HepG2 (cell line): ENCODE measurements at regions not wholly inside any gene's neighbourhood (a gene's known extent, or its start where the extent isn't known, plus 50 kb on each side); places are given as distances from the start of the nearest gene placed in this dataset.
A peak's percentile ranks its signal among the peaks of the same experiment; 100 is the strongest.

Experiments used
- ATAC-seq: fragments of 200-7000 bp; cut with Tn5 transposase; 3 replicates; pipeline ENCODE4 v1.9.1; 2020; ENCODE audit warnings: mild to moderate bottlenecking, moderate library complexity
- BruUV-seq: library from RNA; stranded (reverse); fragments of 400-500 nt; replicated peaks from 2 replicates; lab custom pipeline; 2021; lab: Mats Ljungman, UMichigan
- CTCF ChIA-PET: fragments of 300-600 bp; formaldehyde crosslinking; extraction: SDS; loops from one replicate; lab custom pipeline; 2021; ENCODE audit warnings: low total read pairs, inconsistent platforms, low intra/inter-chr PET ratio; lab: Yijun Ruan, JAX
- POLR2A ChIA-PET: fragments of 350-600 bp; sonication (Branson Sonifier 250); formaldehyde crosslinking; loops from one replicate; lab custom pipeline; 2020; ENCODE audit warnings: antibody characterized with exemption, inconsistent platforms; lab: Yijun Ruan, JAX
- DNase-seq: peaks from one replicate; pipeline ENCODE4 v3.0.0-alpha.2; 2015; ENCODE audit warnings: low spot score
- FAIRE-seq: peaks from 3 replicates; lab custom pipeline; 2011; peaks lifted over from hg19 to GRCh38; lab: Jason Lieb, UNC
- H2AFZ ChIP-seq: one replicate; pipeline ENCODE4 v1.6.1; 2011; ENCODE audit warnings: low read length, inconsistent platforms
- H3K27ac ChIP-seq: fragments of 300-600 bp; 3 replicates; pipeline ENCODE4 v1.8.0; 2011; ENCODE audit warnings: mixed run types, mild to moderate bottlenecking, mixed read lengths, low read length, inconsistent platforms; ENCODE audit not compliant: insufficient read depth; ENCODE audit errors: extremely low read length
- H3K27me3 ChIP-seq, 2 experiments: fragments of 200-600 bp in 1 of 2; 2 replicates in 1 of 2; 3 replicates in 1 of 2; pipeline versions ENCODE4 v1.6.0 to v1.8.0; 2011; ENCODE audit warnings: low read length in 2 of 2, mild to moderate bottlenecking in 2 of 2, moderate library complexity in 2 of 2, inconsistent platforms in 1 of 2; ENCODE audit not compliant: insufficient read depth in 2 of 2, control insufficient read depth in 1 of 2
- H3K36me3 ChIP-seq, 2 experiments: fragments of 200-600 bp in 1 of 2; replicated peaks in 1 of 2; 2 replicates in 1 of 2; 3 replicates in 1 of 2; pipeline versions ENCODE4 v1.5.1 to v1.8.0; 2011; ENCODE audit warnings: low read length in 2 of 2, inconsistent platforms in 1 of 2; ENCODE audit not compliant: insufficient read depth in 2 of 2, control insufficient read depth in 1 of 2
- H3K4me1 ChIP-seq: 2 replicates; pipeline ENCODE4 v1.5.1; 2012; ENCODE audit warnings: low read length, inconsistent platforms; ENCODE audit not compliant: insufficient read depth
- H3K4me2 ChIP-seq: 2 replicates; pipeline ENCODE4 v1.6.0; 2011; ENCODE audit warnings: low read depth, low read length, inconsistent platforms
- H3K4me3 ChIP-seq, 3 experiments: fragments of 200-600 bp in 1 of 3; sonication (generic), shearing (Covaris generic) in 1 of 3; replicated peaks in 1 of 3; 2 replicates each; pipeline ENCODE4 v1.5.1; 2011 to 2016; ENCODE audit warnings: low read length in 3 of 3, inconsistent platforms in 2 of 3, low read depth in 2 of 3, mild to moderate bottlenecking in 2 of 3, control low read depth in 1 of 3, mixed read lengths in 1 of 3; ENCODE audit not compliant: insufficient read depth in 1 of 3
- H3K79me2 ChIP-seq: one replicate; pipeline ENCODE4 v1.6.1; 2011; ENCODE audit warnings: low read length, inconsistent platforms; ENCODE audit not compliant: insufficient read depth
- H3K9ac ChIP-seq: 2 replicates; pipeline ENCODE4 v1.6.0; 2011; ENCODE audit warnings: mild to moderate bottlenecking, low read depth, low read length, inconsistent platforms; ENCODE audit not compliant: insufficient read depth
- H3K9me3 ChIP-seq: 2 replicates; pipeline ENCODE4 v1.5.1; 2012; ENCODE audit warnings: mild to moderate bottlenecking, low read length
- H4K20me1 ChIP-seq: 2 replicates; pipeline ENCODE4 v1.6.0; 2011; ENCODE audit warnings: inconsistent platforms, mild to moderate bottlenecking, low read length, moderate library complexity; ENCODE audit not compliant: insufficient read depth
- AGO2 ChIP-seq: fragments of 200-400 bp; formaldehyde crosslinking; optimal IDR thresholded peaks from 2 replicates; pipeline ENCODE3; 2017; ENCODE audit warnings: mild to moderate bottlenecking, low read depth, low read length, moderate library complexity
- CEBPB ChIP-seq: IDR thresholded peaks from 2 replicates; pipeline ENCODE4 v1.6.1; 2011; ENCODE audit warnings: low read depth, low read length, improper control_type of control experiment, borderline replicate concordance
- HCFC1 ChIP-seq: fragments of 150-350 bp; IDR thresholded peaks from 2 replicates; pipeline ENCODE4 v1.6.1; 2014; ENCODE audit warnings: low read depth, low read length
- KLF15 ChIP-seq: sonication (generic); formaldehyde crosslinking; IDR thresholded peaks from 2 replicates; pipeline ENCODE4 v1.8.1; 2023; ENCODE audit warnings: borderline replicate concordance, mild to moderate bottlenecking, inconsistent platforms, missing genetic modification reagents, mixed read lengths
- RXRB ChIP-seq: IDR thresholded peaks from 2 replicates; pipeline ENCODE4 v1.6.1; 2016; ENCODE audit warnings: borderline replicate concordance, missing genetic modification reagents, missing compliant biosample characterization
- ZBTB7A ChIP-seq: sonication (generic); formaldehyde crosslinking; IDR thresholded peaks from 2 replicates; pipeline ENCODE4 v1.8.0; 2022; ENCODE audit warnings: mild to moderate bottlenecking, missing genetic modification reagents
- ZNF253 ChIP-seq: sonication (generic); formaldehyde crosslinking; IDR thresholded peaks from 2 replicates; pipeline ENCODE4 v1.8.0; 2022; ENCODE audit warnings: mild to moderate bottlenecking, missing genetic modification reagents, borderline replicate concordance
- ZNF557 ChIP-seq: sonication (generic); formaldehyde crosslinking; IDR thresholded peaks from 2 replicates; pipeline ENCODE4 v1.4.0; 2020; ENCODE audit warnings: missing genetic modification reagents
- ZNF746 ChIP-seq: sonication (generic); formaldehyde crosslinking; IDR thresholded peaks from 2 replicates; pipeline ENCODE4 v1.8.0; 2022; ENCODE audit warnings: mild to moderate bottlenecking, missing genetic modification reagents
- WGBS: methylation state at CpG from one replicate; pipeline ENCODE4 v1.1.6; 2017; ENCODE audit warnings: low lambda C conversion rate; 5-methylcytosine and 5-hydroxymethylcytosine counted together
- in situ Hi-C: cut with HindIII; loops from 2 replicates; pipeline ENCODE4 v1.10.0; 2017; ENCODE audit warnings: low pct_unique_long_range_greater_than_20kb; ENCODE audit not compliant: extremely low pct_ligation_motif_present
- intact Hi-C: fragments of 100-400 bp; cut with micrococcal nuclease; formaldehyde crosslinking; loops from one replicate; pipeline ENCODE4 v1.10.0; 2022; ENCODE audit not compliant: unreplicated experiment
- TF ChIP-seq, protein P1 (sequence below): sonication (generic); formaldehyde crosslinking; IDR thresholded peaks from 2 replicates; pipeline ENCODE4 v1.4.0; 2020; ENCODE audit warnings: missing genetic modification reagents
- TF ChIP-seq, protein P2 (sequence below): sonication (generic); formaldehyde crosslinking; IDR thresholded peaks from 2 replicates; pipeline ENCODE4 v1.5.0; 2020; ENCODE audit warnings: mild to moderate bottlenecking, missing genetic modification reagents, borderline replicate concordance
- TF ChIP-seq, protein P3 (sequence below): sonication (generic); formaldehyde crosslinking; IDR thresholded peaks from 2 replicates; pipeline ENCODE4 v1.8.1; 2023; ENCODE audit warnings: mild to moderate bottlenecking, inconsistent platforms, moderate library complexity, missing genetic modification reagents, borderline replicate concordance
- TF ChIP-seq, protein P4 (sequence below): sonication (generic); formaldehyde crosslinking; IDR thresholded peaks from 2 replicates; pipeline ENCODE4 v1.8.1; 2023; ENCODE audit warnings: missing genetic modification reagents, mild to moderate bottlenecking, borderline replicate concordance

DNA sequence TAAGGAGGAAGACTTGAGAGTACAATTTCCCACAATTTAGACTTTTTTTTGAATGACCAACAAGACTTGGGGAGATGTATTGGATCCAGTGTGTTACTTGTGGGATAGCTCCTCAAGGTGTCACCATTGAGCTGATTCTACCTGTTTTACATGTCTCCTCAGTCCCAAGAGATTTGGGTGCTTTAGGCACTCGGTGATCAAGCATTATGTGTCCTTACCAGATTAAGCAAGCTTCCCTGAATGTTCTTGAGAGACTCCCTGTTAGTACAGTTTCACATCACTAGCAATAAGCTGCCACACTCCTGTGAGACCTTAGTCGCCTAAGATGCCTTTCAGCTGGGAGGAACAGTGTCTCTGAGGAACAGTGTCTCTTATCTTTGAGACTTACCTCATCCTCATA is 384.3 kb upstream of the SYT4 start:
- Histone ChIP-seq H3K27ac (no peak overlapping the region), H3K4me1 (no peaks in the 10 kb centered on the region), H3K4me2 (no peak overlapping the region), H3K27me3 (no peaks in the 10 kb centered on the region), H4K20me1 (no peaks in the 10 kb centered on the region), H3K9ac (no peak overlapping the region), H3K79me2 (no peaks in the 10 kb centered on the region), H3K36me3 (no peaks in the 10 kb centered on the region), H2AFZ (no peak overlapping the region), H3K9me3 (no peaks in the 10 kb centered on the region; the same call in 1 of the 2 replicates), H3K4me3 (no peak overlapping the region)
- ChIA-PET CTCF (no interaction called here), POLR2A (no interaction called here)
- no peak for FAIRE-seq
- no peak for ATAC-seq
- in situ Hi-C loops = no loop called here
- intact Hi-C loops = no loop called here
- no TSS peak for BruUV-seq
- peak; percentile 1 for DNase-seq
- 4% methylated on average over 2 of the region's 2 CpGs for WGBS
- TF ChIP-seq, protein P1, sequence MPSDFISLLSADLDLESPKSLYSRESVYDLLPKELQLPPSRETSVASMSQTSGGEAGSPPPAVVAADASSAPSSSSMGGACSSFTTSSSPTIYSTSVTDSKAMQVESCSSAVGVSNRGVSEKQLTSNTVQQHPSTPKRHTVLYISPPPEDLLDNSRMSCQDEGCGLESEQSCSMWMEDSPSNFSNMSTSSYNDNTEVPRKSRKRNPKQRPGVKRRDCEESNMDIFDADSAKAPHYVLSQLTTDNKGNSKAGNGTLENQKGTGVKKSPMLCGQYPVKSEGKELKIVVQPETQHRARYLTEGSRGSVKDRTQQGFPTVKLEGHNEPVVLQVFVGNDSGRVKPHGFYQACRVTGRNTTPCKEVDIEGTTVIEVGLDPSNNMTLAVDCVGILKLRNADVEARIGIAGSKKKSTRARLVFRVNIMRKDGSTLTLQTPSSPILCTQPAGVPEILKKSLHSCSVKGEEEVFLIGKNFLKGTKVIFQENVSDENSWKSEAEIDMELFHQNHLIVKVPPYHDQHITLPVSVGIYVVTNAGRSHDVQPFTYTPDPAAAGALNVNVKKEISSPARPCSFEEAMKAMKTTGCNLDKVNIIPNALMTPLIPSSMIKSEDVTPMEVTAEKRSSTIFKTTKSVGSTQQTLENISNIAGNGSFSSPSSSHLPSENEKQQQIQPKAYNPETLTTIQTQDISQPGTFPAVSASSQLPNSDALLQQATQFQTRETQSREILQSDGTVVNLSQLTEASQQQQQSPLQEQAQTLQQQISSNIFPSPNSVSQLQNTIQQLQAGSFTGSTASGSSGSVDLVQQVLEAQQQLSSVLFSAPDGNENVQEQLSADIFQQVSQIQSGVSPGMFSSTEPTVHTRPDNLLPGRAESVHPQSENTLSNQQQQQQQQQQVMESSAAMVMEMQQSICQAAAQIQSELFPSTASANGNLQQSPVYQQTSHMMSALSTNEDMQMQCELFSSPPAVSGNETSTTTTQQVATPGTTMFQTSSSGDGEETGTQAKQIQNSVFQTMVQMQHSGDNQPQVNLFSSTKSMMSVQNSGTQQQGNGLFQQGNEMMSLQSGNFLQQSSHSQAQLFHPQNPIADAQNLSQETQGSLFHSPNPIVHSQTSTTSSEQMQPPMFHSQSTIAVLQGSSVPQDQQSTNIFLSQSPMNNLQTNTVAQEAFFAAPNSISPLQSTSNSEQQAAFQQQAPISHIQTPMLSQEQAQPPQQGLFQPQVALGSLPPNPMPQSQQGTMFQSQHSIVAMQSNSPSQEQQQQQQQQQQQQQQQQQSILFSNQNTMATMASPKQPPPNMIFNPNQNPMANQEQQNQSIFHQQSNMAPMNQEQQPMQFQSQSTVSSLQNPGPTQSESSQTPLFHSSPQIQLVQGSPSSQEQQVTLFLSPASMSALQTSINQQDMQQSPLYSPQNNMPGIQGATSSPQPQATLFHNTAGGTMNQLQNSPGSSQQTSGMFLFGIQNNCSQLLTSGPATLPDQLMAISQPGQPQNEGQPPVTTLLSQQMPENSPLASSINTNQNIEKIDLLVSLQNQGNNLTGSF (CRISPR knock-in tag) = no peak
- no peak for TF ChIP-seq CEBPB
- TF ChIP-seq, protein P2, sequence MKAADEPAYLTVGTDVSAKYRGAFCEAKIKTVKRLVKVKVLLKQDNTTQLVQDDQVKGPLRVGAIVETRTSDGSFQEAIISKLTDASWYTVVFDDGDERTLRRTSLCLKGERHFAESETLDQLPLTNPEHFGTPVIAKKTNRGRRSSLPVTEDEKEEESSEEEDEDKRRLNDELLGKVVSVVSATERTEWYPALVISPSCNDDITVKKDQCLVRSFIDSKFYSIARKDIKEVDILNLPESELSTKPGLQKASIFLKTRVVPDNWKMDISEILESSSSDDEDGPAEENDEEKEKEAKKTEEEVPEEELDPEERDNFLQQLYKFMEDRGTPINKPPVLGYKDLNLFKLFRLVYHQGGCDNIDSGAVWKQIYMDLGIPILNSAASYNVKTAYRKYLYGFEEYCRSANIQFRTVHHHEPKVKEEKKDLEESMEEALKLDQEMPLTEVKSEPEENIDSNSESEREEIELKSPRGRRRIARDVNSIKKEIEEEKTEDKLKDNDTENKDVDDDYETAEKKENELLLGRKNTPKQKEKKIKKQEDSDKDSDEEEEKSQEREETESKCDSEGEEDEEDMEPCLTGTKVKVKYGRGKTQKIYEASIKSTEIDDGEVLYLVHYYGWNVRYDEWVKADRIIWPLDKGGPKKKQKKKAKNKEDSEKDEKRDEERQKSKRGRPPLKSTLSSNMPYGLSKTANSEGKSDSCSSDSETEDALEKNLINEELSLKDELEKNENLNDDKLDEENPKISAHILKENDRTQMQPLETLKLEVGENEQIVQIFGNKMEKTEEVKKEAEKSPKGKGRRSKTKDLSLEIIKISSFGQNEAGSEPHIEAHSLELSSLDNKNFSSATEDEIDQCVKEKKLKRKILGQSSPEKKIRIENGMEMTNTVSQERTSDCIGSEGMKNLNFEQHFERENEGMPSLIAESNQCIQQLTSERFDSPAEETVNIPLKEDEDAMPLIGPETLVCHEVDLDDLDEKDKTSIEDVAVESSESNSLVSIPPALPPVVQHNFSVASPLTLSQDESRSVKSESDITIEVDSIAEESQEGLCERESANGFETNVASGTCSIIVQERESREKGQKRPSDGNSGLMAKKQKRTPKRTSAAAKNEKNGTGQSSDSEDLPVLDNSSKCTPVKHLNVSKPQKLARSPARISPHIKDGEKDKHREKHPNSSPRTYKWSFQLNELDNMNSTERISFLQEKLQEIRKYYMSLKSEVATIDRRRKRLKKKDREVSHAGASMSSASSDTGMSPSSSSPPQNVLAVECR = no peak
- no peak for TF ChIP-seq ZNF746 (CRISPR knock-in tag)
- no peak for TF ChIP-seq ZNF557 (CRISPR knock-in tag)
- TF ChIP-seq, protein P3, sequence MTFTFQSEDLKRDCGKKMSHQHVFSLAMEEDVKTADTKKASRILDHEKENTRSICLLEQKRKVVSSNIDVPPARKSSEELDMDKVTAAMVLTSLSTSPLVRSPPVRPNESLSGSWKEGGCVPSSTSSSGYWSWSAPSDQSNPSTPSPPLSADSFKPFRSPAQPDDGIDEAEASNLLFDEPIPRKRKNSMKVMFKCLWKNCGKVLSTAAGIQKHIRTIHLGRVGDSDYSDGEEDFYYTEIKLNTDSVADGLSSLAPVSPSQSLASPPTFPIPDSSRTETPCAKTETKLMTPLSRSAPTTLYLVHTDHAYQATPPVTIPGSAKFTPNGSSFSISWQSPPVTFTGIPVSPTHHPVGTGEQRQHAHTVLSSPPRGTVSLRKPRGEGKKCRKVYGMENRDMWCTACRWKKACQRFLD (CRISPR knock-in tag) = no peak
- no peak for TF ChIP-seq KLF15
- no peak for TF ChIP-seq ZBTB7A (CRISPR knock-in tag)
- no peak for TF ChIP-seq RXRB
- TF ChIP-seq HCFC1 = no peak
- TF ChIP-seq, protein P4, sequence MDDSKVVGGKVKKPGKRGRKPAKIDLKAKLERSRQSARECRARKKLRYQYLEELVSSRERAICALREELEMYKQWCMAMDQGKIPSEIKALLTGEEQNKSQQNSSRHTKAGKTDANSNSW (CRISPR knock-in tag) = no peak
- no peak for TF ChIP-seq ZNF253 (CRISPR knock-in tag)
- no peak for TF ChIP-seq AGO2
